Duodenal mucosa (tissue), 2 donors: ENCODE measurements at regions not wholly inside any gene's neighbourhood (a gene's known extent, or its start where the extent isn't known, plus 50 kb on each side); places are given as distances from the start of the nearest gene placed in this dataset.

Source experiments
- H3K27ac ChIP-seq: one replicate; pipeline ENCODE4 v1.7.0; 2013; ENCODE audit warnings: low read depth, low read length
- H3K27me3 ChIP-seq, 2 donors: one replicate each; pipeline ENCODE4 v1.7.0; 2013; ENCODE audit warnings: low read length in 2 of 2, control low read depth in 1 of 2; ENCODE audit not compliant: insufficient read depth in 2 of 2, control insufficient read depth in 1 of 2
- H3K36me3 ChIP-seq, 2 donors: one replicate each; pipeline ENCODE4 v1.7.0; 2013; ENCODE audit warnings: low read length in 2 of 2, control low read depth in 1 of 2; ENCODE audit not compliant: insufficient read depth in 2 of 2, control insufficient read depth in 1 of 2
- H3K4me1 ChIP-seq, 2 donors: one replicate each; pipeline ENCODE4 v1.7.0; 2013; ENCODE audit warnings: low read length in 2 of 2, control low read depth in 1 of 2; ENCODE audit not compliant: insufficient read depth in 2 of 2, control insufficient read depth in 1 of 2
- H3K4me3 ChIP-seq, 2 donors: one replicate each; pipeline ENCODE4 v1.7.0; 2013; ENCODE audit warnings: low read length in 2 of 2, low read depth in 1 of 2
- H3K9ac ChIP-seq, 2 donors: one replicate each; pipeline ENCODE4 v1.7.0; 2013; ENCODE audit warnings: low read length in 2 of 2, low read depth in 1 of 2
- H3K9me3 ChIP-seq, 2 donors: one replicate each; pipeline ENCODE4 v1.7.0; 2013; ENCODE audit warnings: low read length in 2 of 2, control low read depth in 1 of 2; ENCODE audit not compliant: control insufficient read depth in 1 of 2

- Histone ChIP-seq H3K27ac (no peak overlapping the region), H3K36me3 (no peaks in the 10 kb centered on the region), H3K4me3 (no peak overlapping the region), H3K9ac (no peak overlapping the region), H3K9me3 (no peaks in the 10 kb centered on the region), H3K4me1 (peaks cover 9 to 16% of the 10 kb centered on the region in 2 donors), H3K27me3 (no peaks in the 10 kb centered on the region)
Observed at GRCh38 chr9:107064378-107064777, 201.4 kb downstream of the ZNF462 start.

- H3K9ac ChIP-seq = no peak overlapping the region
- H3K27ac ChIP-seq = no peak overlapping the region
- H3K27me3 ChIP-seq = no peaks in the 10 kb centered on the region
- no peak overlapping the region for H3K4me3 ChIP-seq
- H3K9me3 ChIP-seq = no peaks in the 10 kb centered on the region
- no peaks in the 10 kb centered on the region for H3K36me3 ChIP-seq
- H3K4me1 ChIP-seq = peaks cover 9 to 16% of the 10 kb centered on the region in 2 donors
Observed at GRCh38 chr9:107065549-107065948, 202.6 kb downstream of the ZNF462 start.

DNA sequence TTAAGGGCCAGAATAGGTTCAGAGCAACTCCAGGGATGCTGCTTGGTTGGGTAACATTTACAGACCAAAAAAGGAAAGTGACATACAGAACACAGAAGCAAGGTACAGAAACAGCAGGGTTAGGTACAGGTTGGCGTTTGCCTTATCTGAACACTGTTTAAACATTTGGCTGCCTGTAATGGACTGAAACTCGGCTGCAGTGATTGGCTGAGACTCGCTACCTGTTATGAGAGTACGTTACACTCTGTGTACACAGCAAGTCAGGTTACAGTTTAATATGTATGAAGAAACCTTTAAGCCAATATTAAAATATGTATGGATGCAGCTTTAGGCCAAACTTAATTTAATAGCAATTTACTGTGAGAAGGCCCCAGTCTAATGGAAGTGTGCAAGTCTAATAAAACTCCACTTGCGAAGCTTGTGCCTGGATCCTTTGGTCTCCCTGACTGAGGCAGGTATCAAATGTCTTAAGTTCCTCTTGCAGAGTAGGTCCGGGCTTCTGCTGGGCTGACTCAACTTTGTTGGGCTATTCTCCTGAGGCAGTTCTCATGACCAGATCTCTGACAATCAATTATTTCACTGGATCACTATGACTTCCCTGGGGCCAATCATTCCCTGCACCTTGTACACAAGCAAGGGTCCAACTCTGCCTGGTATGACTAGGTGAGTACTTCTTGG lies 204.9 kb downstream of the ZNF462 start:
- H3K9ac ChIP-seq = no peak overlapping the region
- no peak overlapping the region for H3K27ac ChIP-seq
- no peaks in the 10 kb centered on the region for H3K36me3 ChIP-seq
- peaks cover 9 to 16% of the 10 kb centered on the region in 2 donors for H3K4me1 ChIP-seq
- no peaks in the 10 kb centered on the region for H3K27me3 ChIP-seq
- H3K9me3 ChIP-seq = no peaks in the 10 kb centered on the region
- H3K4me3 ChIP-seq = no peak overlapping the region

GRCh38 chr9:107068581-107068980 lies 205.6 kb downstream of the ZNF462 start:
- Histone ChIP-seq H3K9me3 (no peaks in the 10 kb centered on the region), H3K9ac (no peak overlapping the region), H3K27me3 (no peaks in the 10 kb centered on the region), H3K4me1 (peaks cover 9 to 16% of the 10 kb centered on the region in 2 donors), H3K27ac (no peak overlapping the region), H3K36me3 (no peaks in the 10 kb centered on the region), H3K4me3 (no peak overlapping the region)

GRCh38 chr9:107070586-107070985 lies 207.6 kb downstream of the ZNF462 start:
- Histone ChIP-seq H3K27me3 (no peaks in the 10 kb centered on the region), H3K4me1 (peaks cover 9 to 16% of the 10 kb centered on the region in 2 donors), H3K27ac (no peak overlapping the region), H3K4me3 (no peak overlapping the region), H3K9ac (no peak overlapping the region), H3K9me3 (no peaks in the 10 kb centered on the region), H3K36me3 (no peaks in the 10 kb centered on the region)

DNA sequence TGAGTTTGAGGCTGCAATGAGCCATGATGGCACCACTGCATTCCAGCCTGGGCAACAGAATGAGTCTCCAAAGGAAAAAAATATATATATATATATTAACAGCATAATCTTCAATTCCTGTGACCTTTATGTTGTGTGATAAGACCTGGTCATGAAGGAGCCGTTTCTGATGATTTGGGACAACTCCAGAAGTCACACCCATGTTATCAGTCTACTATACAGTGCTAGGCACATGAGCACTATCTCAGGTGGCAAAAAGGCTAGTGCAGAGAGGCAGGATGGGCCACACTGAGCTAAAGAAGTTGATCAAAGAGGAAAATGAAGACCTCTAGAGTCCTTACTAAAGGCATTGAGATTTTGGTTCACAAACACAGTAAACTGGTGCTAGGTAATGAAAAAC lies 205.0 kb upstream of the RAD23B start:
- no peaks in the 10 kb centered on the region for H3K36me3 ChIP-seq
- H3K27ac ChIP-seq = no peak overlapping the region
- H3K4me1 ChIP-seq = peaks cover 5 to 10% of the 10 kb centered on the region in 2 donors
- H3K4me3 ChIP-seq = no peak overlapping the region
- no peaks in the 10 kb centered on the region for H3K9me3 ChIP-seq
- no peak overlapping the region for H3K9ac ChIP-seq
- no peaks in the 10 kb centered on the region for H3K27me3 ChIP-seq

- Histone ChIP-seq H3K4me1 (peaks cover 5 to 10% of the 10 kb centered on the region in 2 donors), H3K27ac (no peak overlapping the region), H3K4me3 (no peak overlapping the region), H3K27me3 (no peaks in the 10 kb centered on the region), H3K36me3 (no peaks in the 10 kb centered on the region), H3K9me3 (no peaks in the 10 kb centered on the region), H3K9ac (no peak overlapping the region)
Observed at GRCh38 chr9:107079589-107079988, 203.5 kb upstream of the RAD23B start.

GRCh38 chr9:107080130-107080529 lies 202.9 kb upstream of the RAD23B start:
- no peak overlapping the region for H3K4me3 ChIP-seq
- H3K9ac ChIP-seq = no peak overlapping the region
- no peaks in the 10 kb centered on the region for H3K9me3 ChIP-seq
- H3K27me3 ChIP-seq = no peaks in the 10 kb centered on the region
- H3K27ac ChIP-seq = no peak overlapping the region
- H3K4me1 ChIP-seq = peaks cover 5 to 10% of the 10 kb centered on the region in 2 donors
- H3K36me3 ChIP-seq = no peaks in the 10 kb centered on the region

GRCh38 chr9:107086460-107086859 lies 196.6 kb upstream of the RAD23B start:
- peaks cover 0 to 3% of the 10 kb centered on the region in 2 donors for H3K9me3 ChIP-seq
- no peaks in the 10 kb centered on the region for H3K27me3 ChIP-seq
- no peak overlapping the region for H3K4me3 ChIP-seq
- no peak overlapping the region for H3K9ac ChIP-seq
- no peaks in the 10 kb centered on the region for H3K4me1 ChIP-seq
- H3K27ac ChIP-seq = no peak overlapping the region
- H3K36me3 ChIP-seq = no peaks in the 10 kb centered on the region

GRCh38 chr9:107087222-107087621 lies 195.9 kb upstream of the RAD23B start:
- Histone ChIP-seq H3K36me3 (no peaks in the 10 kb centered on the region), H3K4me3 (no peak overlapping the region), H3K9me3 (peaks cover 0 to 3% of the 10 kb centered on the region in 2 donors), H3K27me3 (no peaks in the 10 kb centered on the region), H3K27ac (no peak overlapping the region), H3K9ac (no peak overlapping the region), H3K4me1 (no peaks in the 10 kb centered on the region)
